NCI-H2081 (cell line): ENCODE measurements at regions not wholly inside any gene's neighbourhood (a gene's known extent, or its start where the extent isn't known, plus 50 kb on each side); places are given as distances from the start of the nearest gene placed in this dataset.

Source experiments
- DNase-seq, 2 experiments: peaks; one replicate each; lab custom pipeline; 2025; lab: John Stamatoyannopoulos, UW

DNA sequence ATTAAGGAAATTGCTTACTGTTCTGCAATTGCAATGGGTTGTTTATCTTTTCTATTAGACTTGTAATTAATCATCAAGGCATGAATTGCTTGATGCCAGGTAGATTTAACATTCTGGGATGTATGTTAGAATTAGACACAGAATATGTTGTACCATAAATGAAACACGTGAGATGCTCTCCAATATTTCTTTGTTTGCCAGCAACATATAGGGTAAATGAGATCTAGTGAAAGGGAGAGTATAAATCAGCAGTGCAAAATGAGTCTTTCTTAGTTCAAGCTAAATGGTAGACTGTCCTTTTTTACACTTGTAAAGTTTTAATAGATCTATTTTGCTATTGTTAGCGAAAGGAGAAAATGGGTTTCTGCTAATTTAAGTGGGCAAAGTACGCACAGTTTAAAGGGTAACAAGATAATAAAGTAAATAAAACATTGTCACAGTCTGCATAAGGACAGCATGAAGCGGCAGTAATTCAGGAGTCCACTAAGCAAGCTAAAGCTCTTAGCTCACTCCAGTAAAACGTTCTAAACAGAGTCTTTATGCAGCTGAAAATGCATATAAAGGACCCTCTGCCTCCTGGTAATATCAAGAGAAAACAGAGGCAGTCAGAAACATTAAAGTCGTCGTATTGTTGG lies 1137.1 kb downstream of the OLFM4 start:
- peak in 1 of 2 experiments; percentile 37 for DNase-seq

DNA sequence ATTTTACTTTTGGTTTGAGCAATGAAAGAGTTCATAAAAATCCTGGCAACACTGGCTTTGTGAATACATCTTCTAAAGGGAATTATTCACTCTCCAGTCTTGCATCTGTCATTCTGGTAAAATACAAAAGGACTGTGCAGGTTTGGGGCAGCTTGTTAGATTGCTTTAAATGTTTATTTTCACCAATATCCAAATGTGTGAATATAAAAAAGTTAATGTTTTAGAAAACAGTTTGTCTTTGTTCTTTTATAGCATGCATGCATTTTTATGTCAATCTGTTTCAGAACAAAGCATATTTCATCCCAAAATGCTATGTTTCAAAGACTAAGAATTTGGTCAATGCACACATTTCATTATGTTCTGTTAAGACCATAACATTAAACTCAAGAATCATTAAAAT lies 1145.4 kb downstream of the OLFM4 start:
- no peak for DNase-seq

DNA sequence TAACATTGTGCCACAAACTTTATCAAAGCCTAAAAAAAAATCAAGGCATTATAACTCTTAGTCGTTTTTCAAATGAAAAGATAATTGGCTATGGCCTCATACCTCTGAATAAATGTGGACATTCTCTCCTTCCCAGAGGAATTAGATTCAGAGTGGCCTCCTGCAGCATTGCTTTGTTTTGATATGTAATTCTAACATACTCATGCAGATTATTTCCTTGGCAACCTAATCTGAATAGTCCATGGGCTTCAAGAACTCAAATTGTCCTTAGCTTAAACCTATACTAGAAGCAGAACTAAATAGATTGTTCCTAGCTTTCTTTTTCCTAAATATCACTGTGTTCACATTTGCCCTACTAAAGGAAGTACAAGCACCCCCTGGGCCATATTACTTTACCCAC lies 1146.9 kb downstream of the OLFM4 start:
- no peak for DNase-seq

DNA sequence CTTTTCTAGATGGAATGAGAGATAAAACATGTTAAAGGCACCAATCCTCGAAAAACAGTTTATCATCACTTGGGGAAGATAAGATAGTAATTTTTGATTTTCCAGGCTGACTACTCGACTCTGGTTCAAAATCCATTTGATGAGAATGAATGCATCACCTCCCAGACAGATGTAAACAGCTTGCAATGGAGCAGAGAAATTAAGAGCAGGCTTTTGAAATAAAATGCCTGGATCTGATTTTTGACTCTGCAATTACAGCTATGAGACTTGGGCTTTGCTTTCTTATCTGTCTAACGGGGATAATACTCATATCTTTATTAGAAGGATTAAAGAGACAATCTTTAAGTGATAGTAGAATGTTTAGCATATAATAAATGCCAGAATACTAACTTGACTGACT lies 1148.9 kb downstream of the OLFM4 start:
- DNase-seq, result no peak

DNA sequence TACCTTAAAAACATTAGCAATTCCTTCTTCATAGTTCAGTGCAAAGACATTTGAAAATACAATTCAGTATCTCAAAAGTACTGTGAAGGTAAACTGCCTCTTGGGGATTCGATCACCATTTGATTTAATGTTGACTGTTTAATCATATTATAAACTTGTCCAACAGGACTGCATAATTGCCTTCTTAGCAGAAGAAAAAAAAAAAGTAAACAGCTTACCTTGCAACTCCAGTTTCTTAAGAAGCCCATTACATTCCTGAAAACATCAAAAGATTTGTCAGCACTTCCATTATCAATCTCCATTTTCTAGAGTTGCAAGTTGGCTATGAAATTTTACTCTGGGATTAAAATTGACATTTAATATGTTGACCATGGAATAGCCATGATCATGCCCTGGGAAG lies 1154.6 kb downstream of the OLFM4 start:
- DNase-seq, result no peak

DNA sequence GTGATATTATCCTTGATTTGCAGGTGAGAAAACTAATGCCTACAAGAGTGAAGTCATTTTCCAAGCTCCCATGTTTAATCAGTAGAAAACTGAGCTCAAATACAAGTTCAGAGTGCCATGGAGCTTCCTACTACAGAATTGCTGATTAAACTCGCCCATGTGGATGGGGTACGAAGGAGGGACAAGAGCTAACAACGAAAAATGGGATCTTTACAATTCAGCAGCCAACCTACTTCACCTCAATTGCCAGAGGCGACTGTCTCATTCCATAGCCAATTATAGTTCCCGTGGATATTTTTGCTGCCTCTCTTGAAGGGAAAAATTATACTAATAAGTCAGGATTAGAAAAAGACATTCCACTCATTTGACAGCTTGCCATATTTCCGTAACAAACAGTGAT lies 1155.1 kb downstream of the OLFM4 start:
- no peak for DNase-seq

DNA sequence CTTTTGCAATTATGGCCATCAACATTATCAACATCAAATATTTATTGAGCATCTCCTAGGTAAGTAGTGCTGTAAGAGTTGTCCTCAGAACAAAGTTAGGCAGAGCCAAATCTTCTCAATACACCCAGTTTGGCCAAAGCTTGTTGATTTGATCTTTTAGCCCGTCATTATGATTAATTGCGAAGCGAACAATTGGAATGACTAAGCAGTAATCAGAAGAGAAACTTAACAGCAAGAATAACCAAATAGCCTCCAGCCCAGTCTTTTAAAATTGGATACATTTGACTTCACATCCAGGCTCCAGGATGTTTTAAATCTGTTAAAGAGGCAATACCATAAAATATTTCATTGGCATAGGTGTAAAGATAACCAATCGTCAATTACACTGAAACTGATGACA lies 1156.0 kb downstream of the OLFM4 start:
- DNase-seq, result no peak

DNA sequence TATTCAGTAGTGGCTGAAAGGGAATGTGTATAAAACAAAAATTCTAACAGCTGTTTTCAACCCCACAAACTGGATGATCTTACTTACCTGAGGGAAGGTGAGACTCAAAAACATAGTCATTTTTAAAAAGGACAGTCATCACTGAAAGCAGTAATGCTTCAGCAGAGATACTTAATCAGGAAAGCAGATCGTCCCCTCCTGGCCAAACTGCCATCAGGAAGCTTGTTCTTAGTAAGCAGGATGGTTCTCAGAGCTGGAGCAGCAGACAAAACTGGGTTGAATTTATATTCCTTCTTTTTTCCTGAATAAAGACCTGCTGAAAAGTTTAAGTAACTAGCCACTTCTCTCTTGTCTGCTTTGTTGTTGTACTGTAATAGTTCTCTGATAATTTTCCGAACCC lies 1156.5 kb downstream of the OLFM4 start:
- no peak for DNase-seq

DNA sequence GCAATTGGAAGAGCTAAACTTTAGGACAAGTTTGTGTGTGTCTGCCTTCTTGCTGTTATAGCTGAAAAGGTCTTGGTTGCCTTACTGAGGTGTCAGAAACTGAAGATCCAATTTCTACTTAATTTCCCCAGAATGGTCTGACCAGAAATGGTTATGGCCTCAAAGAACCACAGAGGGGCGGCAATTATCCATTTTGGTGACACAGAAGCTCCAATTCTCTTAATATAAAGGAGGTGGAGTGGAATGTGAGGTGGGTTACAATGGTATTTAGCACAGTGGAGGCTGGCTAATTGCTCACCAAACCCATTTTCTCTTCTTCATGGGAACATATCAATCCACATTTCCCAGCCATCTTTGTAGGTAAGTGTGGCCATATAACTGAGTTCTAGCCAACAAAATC lies 1157.2 kb downstream of the OLFM4 start:
- DNase-seq, result peak in 1 of 2 experiments; percentile 7

DNA sequence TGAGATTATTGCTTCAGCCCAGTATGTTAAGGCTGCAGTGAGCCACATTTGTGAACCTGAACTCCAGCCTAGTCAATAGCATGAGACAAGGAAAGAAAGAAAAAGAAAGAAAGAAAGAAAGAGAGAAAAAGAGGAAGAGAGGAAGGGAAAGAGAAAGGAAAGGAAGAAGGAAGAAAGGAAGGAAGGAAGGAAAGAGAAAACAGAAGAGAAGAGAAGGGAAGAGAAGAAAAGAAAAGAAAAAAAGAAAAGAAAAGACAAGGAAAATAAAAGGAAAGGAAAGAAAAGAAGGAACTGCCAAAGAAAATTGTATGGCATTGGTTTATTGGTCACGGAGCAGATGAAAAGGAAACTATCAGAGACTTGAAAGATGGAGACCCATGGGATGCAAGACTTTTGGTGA lies 1158.8 kb downstream of the OLFM4 start:
- DNase-seq, result no peak

DNA sequence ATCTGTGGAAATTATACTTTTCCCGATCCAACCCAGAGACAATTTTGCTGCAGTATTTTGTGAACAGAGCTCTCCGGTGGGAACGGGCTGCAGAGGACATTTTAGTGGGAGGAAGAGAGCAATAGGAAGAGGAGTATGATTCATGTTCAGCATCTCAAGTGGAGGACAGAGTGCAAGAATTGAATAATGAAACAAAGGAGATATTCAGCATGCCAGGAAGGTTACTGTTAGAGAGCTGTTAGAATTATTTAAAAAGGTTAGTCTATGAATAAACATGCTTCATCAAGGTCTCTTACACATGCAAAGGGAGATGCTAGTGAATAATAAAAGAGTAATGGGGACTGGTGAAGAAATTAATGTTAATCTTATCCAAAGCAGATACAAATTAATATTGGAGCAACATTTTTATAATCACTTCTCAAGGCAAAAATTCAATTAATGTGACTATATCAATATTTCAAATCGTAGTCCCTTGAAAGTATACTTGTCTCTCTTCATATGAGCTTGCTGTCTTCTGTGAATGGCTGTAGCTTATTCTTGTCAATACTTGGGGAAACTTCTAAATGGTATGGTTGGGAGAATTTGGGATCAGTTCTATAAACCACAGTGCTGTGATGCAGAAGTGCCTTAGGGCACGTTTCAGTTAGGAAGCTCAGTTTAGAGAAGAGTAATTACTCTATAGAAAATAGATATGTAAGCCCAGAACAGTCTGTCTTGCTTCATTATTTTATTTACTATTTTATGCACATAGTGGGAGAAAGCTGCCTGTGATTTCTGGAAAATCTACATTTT lies 1165.8 kb downstream of the OLFM4 start:
- DNase-seq, result no peak

DNA sequence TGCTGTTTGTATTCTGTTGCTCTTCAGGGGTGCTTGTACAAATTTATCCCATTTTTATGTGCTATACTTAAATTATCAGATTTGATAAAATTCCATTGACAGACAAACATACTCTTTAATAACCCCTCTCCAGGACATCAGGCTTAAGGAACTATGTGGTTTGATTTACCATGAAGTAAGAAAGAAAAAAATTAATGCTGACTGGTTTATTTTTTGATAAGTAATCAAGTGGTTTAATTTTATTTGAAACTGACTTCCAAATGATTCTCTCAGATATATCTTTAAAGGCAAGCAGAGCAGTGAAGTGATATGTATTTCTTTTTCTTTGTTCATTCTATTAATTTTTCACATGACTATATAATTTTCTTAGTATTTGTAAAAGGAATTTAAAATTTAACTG lies 1168.1 kb downstream of the OLFM4 start:
- DNase-seq, result no peak

DNA sequence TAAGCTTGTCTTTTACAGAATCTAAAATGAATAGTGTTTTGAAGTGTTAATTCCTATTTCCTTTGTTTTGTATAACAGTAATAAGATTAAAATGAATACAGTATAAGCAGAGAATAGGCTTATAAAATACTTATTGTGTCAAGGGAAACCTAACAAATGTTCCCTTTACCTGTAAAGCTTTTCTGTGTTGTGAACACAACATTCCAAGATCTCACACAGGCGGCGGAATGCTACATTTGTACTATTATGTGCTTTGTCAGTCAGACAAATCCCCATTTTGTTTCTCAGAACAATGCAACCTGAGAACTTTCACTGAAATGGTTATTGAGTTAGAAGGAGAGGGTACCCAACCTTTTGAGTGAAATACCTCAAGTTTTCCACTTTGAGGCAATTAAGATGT lies 1170.3 kb downstream of the OLFM4 start:
- DNase-seq, result no peak

DNA sequence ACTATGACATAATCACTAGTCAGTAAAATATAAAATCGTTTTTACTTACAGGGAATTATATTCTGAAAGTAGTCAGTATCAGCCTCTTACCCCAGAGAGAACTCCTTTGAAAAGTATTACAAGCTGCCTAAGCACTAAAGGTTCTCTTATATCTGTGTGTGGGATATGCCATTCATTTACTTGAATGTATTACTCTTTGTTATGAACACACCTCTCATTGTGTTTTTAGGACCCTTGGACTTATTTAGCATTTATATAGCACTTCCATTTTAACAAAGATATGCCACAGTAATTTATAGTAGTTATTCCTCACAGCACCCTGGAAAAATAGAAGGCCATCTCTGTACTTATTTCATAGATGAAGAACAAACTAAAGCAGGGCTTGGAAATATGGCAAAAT lies 1178.0 kb downstream of the OLFM4 start:
- no peak for DNase-seq

DNA sequence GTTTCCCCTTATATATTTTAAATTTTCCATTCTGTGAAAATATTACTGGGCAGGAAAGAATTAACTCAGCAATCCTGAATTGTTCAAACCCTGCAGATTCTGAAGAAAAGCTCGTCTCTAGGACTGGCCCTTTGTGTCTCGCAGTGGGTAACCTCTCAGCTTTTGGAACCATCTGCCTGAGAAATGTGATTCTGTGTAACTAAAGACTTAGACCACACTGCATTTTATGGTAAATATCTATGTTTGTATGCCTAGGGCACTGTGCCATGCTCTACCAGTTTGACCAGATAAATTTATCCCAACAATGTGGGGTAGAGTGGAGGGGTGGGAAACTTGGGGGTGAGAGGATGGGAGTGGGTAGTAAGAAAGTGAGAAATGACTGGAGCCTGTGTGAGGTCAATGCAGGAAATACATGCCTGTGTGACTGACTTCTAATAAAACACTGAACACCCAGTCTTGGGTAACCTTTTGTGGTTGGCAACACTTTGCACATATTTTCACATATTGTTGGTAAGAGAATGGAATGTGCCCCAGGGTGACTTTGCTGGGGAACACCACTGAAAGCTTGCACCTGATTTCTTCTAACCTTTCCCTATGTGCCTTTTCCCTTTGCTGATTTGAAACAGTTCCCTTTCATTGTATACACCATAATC lies 1181.9 kb downstream of the OLFM4 start:
- no peak for DNase-seq

DNA sequence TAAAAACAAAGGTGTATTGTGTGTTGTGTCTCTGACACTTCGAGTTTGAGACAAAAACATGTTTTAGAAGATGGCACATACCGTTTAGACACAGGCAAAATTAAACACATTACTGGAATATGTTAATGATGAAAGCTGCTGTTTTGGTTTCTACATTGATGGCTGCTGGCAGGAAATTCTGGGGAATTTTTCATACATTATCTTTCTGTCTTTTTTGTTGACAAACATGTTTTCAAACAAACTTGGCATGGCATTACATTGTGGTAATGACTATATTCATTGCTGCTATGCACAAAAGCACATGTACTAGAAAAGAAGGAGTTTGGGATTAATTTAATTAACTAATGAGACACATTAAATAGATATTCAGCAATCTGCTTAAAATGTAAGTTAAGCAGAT lies 1187.6 kb downstream of the OLFM4 start:
- DNase-seq, result no peak

DNA sequence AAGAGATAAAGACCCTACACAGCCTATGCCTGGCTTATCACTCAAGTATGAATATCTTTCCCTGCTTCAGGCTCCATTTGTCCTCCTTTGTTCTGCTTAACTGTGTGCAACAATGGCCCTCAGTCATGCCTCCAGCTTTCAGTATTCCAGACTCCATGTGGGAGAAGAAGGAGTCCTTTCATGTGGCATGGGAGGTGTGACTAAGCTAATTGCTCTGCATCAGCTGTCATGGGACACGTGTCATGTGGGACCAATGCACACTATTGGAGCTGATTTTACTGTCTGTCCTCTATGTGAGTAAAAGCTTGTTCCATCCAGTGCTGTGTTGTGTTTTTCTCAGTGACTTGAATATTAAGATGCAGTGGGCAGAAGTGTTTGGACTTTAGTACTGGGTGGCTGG lies 1198.3 kb downstream of the OLFM4 start:
- DNase-seq, result no peak

DNA sequence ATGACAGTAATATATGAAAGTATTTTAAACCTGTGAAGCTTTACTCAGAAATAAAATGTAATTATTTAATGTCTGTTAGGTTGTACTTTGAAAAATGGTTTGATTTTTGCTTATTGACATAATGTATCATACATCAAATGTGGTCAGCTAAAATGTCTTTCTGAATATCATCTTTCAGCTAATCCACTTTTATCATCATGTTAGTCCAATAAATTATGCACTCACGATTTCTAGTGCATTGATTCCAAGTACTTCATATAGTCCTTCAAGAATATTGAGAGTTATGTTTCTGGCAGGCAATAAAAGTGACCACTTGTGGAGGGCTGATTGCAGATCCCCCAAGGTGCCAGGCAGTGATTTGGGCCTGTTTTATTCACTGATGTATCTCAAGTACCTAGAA lies 1204.1 kb downstream of the OLFM4 start:
- DNase-seq, result no peak

DNA sequence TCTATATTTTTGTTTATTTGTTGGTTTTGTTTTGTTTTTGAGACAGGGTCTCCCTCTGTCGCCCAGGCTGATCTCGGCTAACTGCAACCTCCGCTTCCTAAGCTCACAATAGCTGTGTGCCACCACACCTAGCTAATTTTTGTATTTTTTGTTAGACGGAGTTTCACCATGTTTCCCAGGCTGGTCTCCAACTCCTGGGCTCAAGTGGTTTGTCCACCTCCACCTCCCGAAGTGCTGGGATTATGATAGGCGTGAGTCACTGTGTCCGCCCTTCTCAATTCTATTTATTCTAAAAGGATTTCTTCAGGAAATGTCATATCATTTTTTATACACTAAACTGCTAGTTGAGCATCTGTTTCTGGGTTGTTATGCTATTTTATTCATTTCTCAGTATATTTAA lies 1206.0 kb downstream of the OLFM4 start:
- no peak for DNase-seq

DNA sequence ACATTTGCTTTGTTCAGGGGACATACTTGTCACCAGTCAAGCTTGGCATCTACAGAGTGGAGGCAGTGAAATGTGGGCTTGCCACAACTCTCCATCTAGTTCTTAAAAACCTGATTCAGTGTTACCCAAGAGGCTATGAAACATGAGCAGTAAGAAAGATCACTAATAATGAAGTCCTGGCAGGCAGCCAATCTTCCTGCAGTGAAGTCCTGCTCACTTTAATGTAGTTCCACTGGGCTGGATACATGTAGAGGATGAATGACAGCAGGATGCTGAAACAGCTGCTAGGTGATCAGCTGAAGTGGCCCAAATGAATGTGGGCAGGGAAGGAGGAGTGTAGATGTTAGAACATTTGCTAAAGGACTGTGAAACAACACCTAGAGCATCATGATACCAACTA lies 1213.1 kb downstream of the OLFM4 start:
- peak; percentile 16 to 61 for DNase-seq

DNA sequence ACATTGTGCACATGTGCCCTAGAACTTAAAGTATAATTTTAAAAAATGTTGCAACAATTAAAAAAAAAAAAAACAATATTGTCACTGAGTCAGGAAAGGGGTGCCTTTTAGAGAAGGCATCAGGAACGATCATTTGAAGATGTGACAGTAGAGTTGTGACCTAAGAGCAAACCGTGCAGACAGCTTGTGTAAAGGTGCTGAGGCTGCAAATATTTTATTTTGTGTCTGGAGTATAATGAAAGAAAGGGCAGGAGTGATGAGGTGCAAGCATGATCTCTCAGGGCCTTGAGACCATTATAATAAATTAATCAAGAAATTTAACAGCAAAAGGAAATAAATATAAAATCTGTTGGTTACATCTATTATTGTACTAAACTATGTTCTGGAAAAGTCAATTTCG lies 1219.7 kb downstream of the OLFM4 start:
- DNase-seq, result no peak

DNA sequence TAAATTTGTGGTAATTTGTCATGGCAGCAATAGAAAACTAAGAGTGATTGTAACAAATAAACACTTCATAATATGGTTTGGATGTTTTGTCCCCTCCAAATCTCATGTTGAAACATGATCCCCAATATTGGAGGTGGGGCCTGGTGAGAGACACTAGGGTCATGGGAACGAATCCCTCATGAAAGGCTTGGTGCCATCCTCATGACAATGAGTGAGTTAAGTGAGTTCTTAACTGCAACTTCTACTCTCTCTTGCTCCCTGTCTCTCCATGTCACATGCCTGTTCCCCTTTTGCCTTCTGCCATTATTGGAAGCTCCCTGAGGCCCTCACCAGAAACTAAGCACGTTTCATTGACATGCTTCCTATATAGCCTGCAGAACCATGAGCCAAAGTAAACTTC lies 1233.2 kb downstream of the OLFM4 start:
- DNase-seq, result no peak

DNA sequence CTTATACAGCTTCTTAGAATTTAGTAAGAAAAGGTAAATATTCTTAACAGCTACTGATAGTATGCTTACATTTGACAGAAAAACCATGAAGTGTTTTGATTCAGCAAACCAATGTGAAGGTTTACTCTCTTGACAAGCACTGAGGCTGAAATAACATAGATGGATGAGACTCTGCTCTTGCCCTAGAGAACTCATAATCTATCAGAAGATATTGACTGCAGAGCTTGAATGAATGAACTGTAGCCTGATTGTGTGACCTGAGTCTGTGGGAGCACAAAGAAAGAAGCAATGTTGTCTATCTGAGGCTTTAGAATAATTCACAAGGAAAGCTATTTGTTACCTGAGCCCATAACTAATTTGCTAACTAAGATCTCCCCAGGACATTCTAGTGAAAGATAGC lies 1235.3 kb downstream of the OLFM4 start:
- DNase-seq, result no peak
